ENCODE measurements at regions not wholly inside any gene's neighbourhood (a gene's known extent, or its start where the extent isn't known, plus 50 kb on each side); places are given as distances from the start of the nearest gene placed in this dataset.

GRCh38 chr5:120361941-120362340 is 102.2 kb upstream of the PRR16 start:
- Histone ChIP-seq H3K9me3 (replicated peaks; ENCODE audit: control insufficient read depth, insufficient read depth, low read depth, low read length) (no peaks in the 10 kb centered on the region; the same call in 1 of the 2 replicates), H3K36me3 (ENCODE audit: control insufficient read depth, insufficient read depth, low read length) (no peaks in the 10 kb centered on the region), H2AFZ (ENCODE audit: low read depth, low read length) (peak overlapping the region; percentile 56), H3K4me2 (ENCODE audit: insufficient read depth, low read length) (no peak overlapping the region), H4K20me1 (replicated peaks; ENCODE audit: control insufficient read depth, insufficient read depth, low read length) (no peaks in the 10 kb centered on the region), H3K4me1 (replicated peaks in 1 of 2; ENCODE audit: control insufficient read depth in 2 of 2, insufficient read depth in 2 of 2, low read length in 2 of 2) (no peaks in the 10 kb centered on the region), H3K9ac (ENCODE audit: insufficient read depth in 1 of 2, low read depth in 2 of 2, low read length in 2 of 2) (peak overlapping the region in 1 of 2 experiments; percentile 52; a peak in 2 of 4 replicates), H3K9me1 (ENCODE audit: control insufficient read depth, insufficient read depth, low read length) (no peaks in the 10 kb centered on the region), H3K4me3 (no peak overlapping the region), H3K27me3 (ENCODE audit: control insufficient read depth in 2 of 2, insufficient read depth in 2 of 2, low read length in 2 of 2) (no peaks in the 10 kb centered on the region), H3K27ac (ENCODE audit: extremely low read depth, low read depth, low read length) (peak overlapping the region; percentile 66; the same call in 2 of the 3 replicates), H3K79me2 (ENCODE audit: control insufficient read depth, insufficient read depth, low read length) (no peaks in the 10 kb centered on the region)
- no TSS peak for BruUV-seq (replicated peaks)
- TF ChIP-seq POLR3G (IDR thresholded peaks at IDR 0.05; ENCODE audit: extremely low read depth, insufficient read length, insufficient replicate concordance) (no peak), MAFG (tag; conservative IDR thresholded peaks at IDR 0.05) (0 out of 2 replicates have a peak, but pooled peaks have one; percentile 7), ZNF384 (IDR thresholded peaks at IDR 0.05; ENCODE audit: low read depth, low read length) (no peak), NFE2 (IDR thresholded peaks at IDR 0.05; ENCODE audit: low read depth) (peak; percentile 30; the same call in 1 of the 2 replicates)
- ATAC-seq = peak; percentile 38; the same call in 2 of the 3 replicates
- FAIRE-seq = no peak
- WGBS (ENCODE audit: insufficient coverage, low coverage, missing lambda C conversion rate) = 4% methylated on average over 3 of the region's 3 CpGs
- POLR2A ChIA-PET = interaction anchor here (0.7 kb wide), 1 partner anchor 20 kb away, joined by 3 read pairs; no protein-coding TSS in a partner anchor
- intact Hi-C loops (cut with micrococcal nuclease) = no loop called here
- no peak for DNase-seq (ENCODE audit: extremely low read depth in 1 of 4, low spot score in 3 of 4)
- CTCF ChIA-PET (ENCODE audit: low intra/inter-chr PET ratio) = no interaction called here
- in situ Hi-C loops (cut with MboI) = no loop called here

- TSS peak; percentile 47 for BruUV-seq (replicated peaks)
- POLR2A ChIA-PET = interaction anchor here (0.7 kb wide), 1 partner anchor 19 kb away, joined by 3 read pairs; no protein-coding TSS in a partner anchor
- CTCF ChIA-PET (ENCODE audit: low intra/inter-chr PET ratio) = no interaction called here
- Histone ChIP-seq H2AFZ (ENCODE audit: low read depth, low read length) (peak overlapping the region; percentile 56), H3K9me1 (ENCODE audit: control insufficient read depth, insufficient read depth, low read length) (no peaks in the 10 kb centered on the region), H3K9ac (ENCODE audit: insufficient read depth in 1 of 2, low read depth in 2 of 2, low read length in 2 of 2) (peak overlapping the region; percentile 40 to 52; a peak in 3 of 4 replicates), H3K9me3 (replicated peaks; ENCODE audit: control insufficient read depth, insufficient read depth, low read depth, low read length) (no peaks in the 10 kb centered on the region; the same call in 1 of the 2 replicates), H4K20me1 (replicated peaks; ENCODE audit: control insufficient read depth, insufficient read depth, low read length) (no peaks in the 10 kb centered on the region), H3K4me3 (peak overlapping the region; percentile 14; the same call in 1 of the 2 replicates), H3K4me2 (ENCODE audit: insufficient read depth, low read length) (peak overlapping the region; percentile 32), H3K4me1 (replicated peaks in 1 of 2; ENCODE audit: control insufficient read depth in 2 of 2, insufficient read depth in 2 of 2, low read length in 2 of 2) (no peaks in the 10 kb centered on the region), H3K36me3 (ENCODE audit: control insufficient read depth, insufficient read depth, low read length) (no peaks in the 10 kb centered on the region), H3K27me3 (ENCODE audit: control insufficient read depth in 2 of 2, insufficient read depth in 2 of 2, low read length in 2 of 2) (no peaks in the 10 kb centered on the region), H3K79me2 (ENCODE audit: control insufficient read depth, insufficient read depth, low read length) (no peaks in the 10 kb centered on the region), H3K27ac (ENCODE audit: extremely low read depth, low read depth, low read length) (peak overlapping the region; percentile 66; the same call in 2 of the 3 replicates)
- peak; percentile 15 for FAIRE-seq
- intact Hi-C loops (cut with micrococcal nuclease) (no loop called here), in situ Hi-C loops (cut with MboI) (no loop called here)
- peak; percentile 52 for ATAC-seq
- WGBS (ENCODE audit: insufficient coverage, low coverage, missing lambda C conversion rate) = 6% methylated on average over 5 of the region's 5 CpGs
- no peak for DNase-seq (ENCODE audit: extremely low read depth in 1 of 4, low spot score in 3 of 4)
- TF ChIP-seq ZNF740 (CRISPR knock-in tag; IDR thresholded peaks at IDR 0.05) = no peak
- no peak for TF ChIP-seq ZNF740 (tag; IDR thresholded peaks at IDR 0.05)
- no peak for TF ChIP-seq TBP (optimal IDR thresholded peaks at IDR 0.05; ENCODE audit: low read depth, low read length)
- TF ChIP-seq ZNF408 (CRISPR knock-in tag; IDR thresholded peaks at IDR 0.05; ENCODE audit: low read depth) = no peak
- no peak for TF ChIP-seq NCOA6 (IDR thresholded peaks at IDR 0.05)
- no peak for TF ChIP-seq SNRNP70 (optimal IDR thresholded peaks at IDR 0.05; ENCODE audit: low read depth, low read length)
- no peak for TF ChIP-seq ZNF175 (CRISPR knock-in tag; IDR thresholded peaks at IDR 0.05; ENCODE audit: low read depth)
- TF ChIP-seq EGR1 (conservative IDR thresholded peaks at IDR 0.05) = no peak
- no peak for TF ChIP-seq DPF2 (IDR thresholded peaks at IDR 0.05)
- no peak for TF ChIP-seq MCM5 (IDR thresholded peaks at IDR 0.05; ENCODE audit: low read depth)
- TF ChIP-seq BRD4 (IDR thresholded peaks at IDR 0.05) = no peak
- TF ChIP-seq E2F1 (CRISPR knock-in tag; IDR thresholded peaks at IDR 0.05) = no peak
- no peak for TF ChIP-seq RAD21 (CRISPR knock-in tag; conservative IDR thresholded peaks at IDR 0.05 in 1 of 2, IDR thresholded peaks at IDR 0.05 in 1 of 2)
Measured at GRCh38 chr5:120362426-120362825, 101.7 kb upstream of the PRR16 start.

Data from K562 (cell line).